Body of pancreas (tissue), 4 donors: ENCODE measurements at regions not wholly inside any gene's neighbourhood (a gene's known extent, or its start where the extent isn't known, plus 50 kb on each side); places are given as distances from the start of the nearest gene placed in this dataset.

Experiments
- CTCF ChIP-seq, 7 experiments: fragments of 450-650 bp in 4 of 7; fragments of 200-600 bp in 3 of 7; sonication (generic) in 3 of 7; IDR thresholded peaks; one replicate each; pipeline ENCODE4 v1.5.1; 2016 to 2019; ENCODE audit warnings: antibody characterized with exemption in 7 of 7
- POLR2A ChIP-seq, 3 donors: fragments of 450-650 bp; IDR thresholded peaks; one replicate each; pipeline ENCODE4 v1.6.1; 2016; ENCODE audit warnings: antibody characterized with exemption in 3 of 3, mild to moderate bottlenecking in 2 of 3

GRCh38 chr4:152159773-152160172 is 376.1 kb downstream of the FBXW7 start:
- no peak for TF ChIP-seq CTCF (IDR thresholded peaks at IDR 0.05)
- no peak for TF ChIP-seq POLR2A (IDR thresholded peaks at IDR 0.05)
